ENCODE measurements at regions not wholly inside any gene's neighbourhood (a gene's known extent, or its start where the extent isn't known, plus 50 kb on each side); places are given as distances from the start of the nearest gene placed in this dataset.

DNA sequence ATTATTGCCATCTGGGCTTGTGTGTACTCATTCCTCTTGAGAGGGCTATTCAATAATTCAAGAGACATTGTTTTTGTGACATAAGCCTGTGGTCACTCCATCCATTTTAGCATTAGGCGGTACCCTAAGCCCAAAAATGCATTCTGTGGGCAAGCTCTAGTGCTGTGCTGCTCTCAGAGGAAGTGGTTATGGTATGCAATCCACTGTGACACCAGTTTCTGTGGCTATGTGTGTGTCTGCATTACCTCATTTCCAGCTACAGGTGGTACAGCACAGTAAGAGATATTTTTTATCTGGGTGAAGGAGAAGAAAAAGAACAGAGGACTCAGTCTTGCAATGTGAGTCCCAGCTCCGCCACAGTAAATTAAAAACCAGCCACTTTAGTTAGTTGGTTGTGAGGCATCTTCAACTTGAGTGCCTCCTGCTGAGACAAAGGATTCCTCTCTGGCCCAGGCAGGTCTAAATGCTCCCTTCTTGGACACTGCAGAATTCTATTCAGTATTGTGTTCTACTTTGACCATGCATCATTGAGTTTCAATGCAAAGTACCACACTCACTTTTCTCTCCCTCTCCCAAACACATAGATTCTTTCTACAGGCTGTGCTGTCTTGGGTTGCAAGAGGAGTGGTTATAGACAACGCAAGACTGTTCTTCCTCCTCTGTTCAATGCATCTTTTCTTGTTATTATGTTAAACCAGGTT is 777.8 kb upstream of the BRINP3 start (continued):
- TF ChIP-seq ARID4B (CRISPR knock-in tag; IDR thresholded peaks at IDR 0.05; ENCODE audit: borderline replicate concordance) (no peak), CDX4 (CRISPR knock-in tag; IDR thresholded peaks at IDR 0.05; ENCODE audit: borderline replicate concordance) (no peak), EMX1 (CRISPR knock-in tag; IDR thresholded peaks at IDR 0.05) (no peak), TEAD4 (CRISPR knock-in tag; IDR thresholded peaks at IDR 0.05) (no peak), ELF4 (CRISPR knock-in tag; IDR thresholded peaks at IDR 0.05; ENCODE audit: low read depth) (no peak), E2F4 (CRISPR knock-in tag; IDR thresholded peaks at IDR 0.05; ENCODE audit: borderline replicate concordance, low read depth) (no peak), GRHL2 (CRISPR knock-in tag; IDR thresholded peaks at IDR 0.05; ENCODE audit: insufficient replicate concordance, severe bottlenecking) (no peak), ZNF219 (CRISPR knock-in tag; IDR thresholded peaks at IDR 0.05; ENCODE audit: borderline replicate concordance) (no peak), NFE2L1 (CRISPR knock-in tag; IDR thresholded peaks at IDR 0.05) (no peak)
- TF ChIP-seq, protein P1, sequence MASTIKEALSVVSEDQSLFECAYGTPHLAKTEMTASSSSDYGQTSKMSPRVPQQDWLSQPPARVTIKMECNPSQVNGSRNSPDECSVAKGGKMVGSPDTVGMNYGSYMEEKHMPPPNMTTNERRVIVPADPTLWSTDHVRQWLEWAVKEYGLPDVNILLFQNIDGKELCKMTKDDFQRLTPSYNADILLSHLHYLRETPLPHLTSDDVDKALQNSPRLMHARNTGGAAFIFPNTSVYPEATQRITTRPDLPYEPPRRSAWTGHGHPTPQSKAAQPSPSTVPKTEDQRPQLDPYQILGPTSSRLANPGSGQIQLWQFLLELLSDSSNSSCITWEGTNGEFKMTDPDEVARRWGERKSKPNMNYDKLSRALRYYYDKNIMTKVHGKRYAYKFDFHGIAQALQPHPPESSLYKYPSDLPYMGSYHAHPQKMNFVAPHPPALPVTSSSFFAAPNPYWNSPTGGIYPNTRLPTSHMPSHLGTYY (CRISPR knock-in tag; IDR thresholded peaks at IDR 0.05), result no peak

DNA sequence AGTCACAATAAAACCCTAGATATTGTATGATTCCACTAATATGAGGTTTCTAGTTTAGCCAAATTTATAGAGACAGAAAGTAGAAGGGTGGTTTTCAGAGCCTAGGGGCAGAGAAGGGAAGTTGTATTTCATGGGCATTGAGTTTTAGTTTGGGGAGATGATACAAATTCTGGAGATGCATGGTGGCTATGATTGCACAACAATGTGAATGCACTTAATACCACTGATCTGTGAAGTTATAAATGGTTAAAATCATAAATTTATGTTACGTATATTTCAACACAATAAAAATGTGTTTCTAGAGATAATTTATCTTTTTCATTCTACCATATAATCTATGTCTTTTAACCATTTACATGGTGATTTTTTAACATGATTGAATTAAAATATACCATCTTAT is 779.3 kb upstream of the BRINP3 start:
- no peaks in the 10 kb centered on the region for H3K36me3 Mint-ChIP-seq
- no peak overlapping the region for H3K4me3 Mint-ChIP-seq
- H3K27ac Mint-ChIP-seq, result no peak overlapping the region
- POLR2A ChIA-PET, result no interaction called here
- DNase-seq (ENCODE audit: low spot score) (no peak), ATAC-seq (no peak)
- H3K4me1 Mint-ChIP-seq, result no peaks in the 10 kb centered on the region
- CTCF ChIA-PET, result no interaction called here
- TF ChIP-seq CDX4 (CRISPR knock-in tag; IDR thresholded peaks at IDR 0.05; ENCODE audit: borderline replicate concordance) (no peak), NR1H2 (CRISPR knock-in tag; IDR thresholded peaks at IDR 0.05) (no peak), ZNF219 (CRISPR knock-in tag; IDR thresholded peaks at IDR 0.05; ENCODE audit: borderline replicate concordance) (no peak), ELF4 (CRISPR knock-in tag; IDR thresholded peaks at IDR 0.05; ENCODE audit: low read depth) (no peak), NFE2L1 (CRISPR knock-in tag; IDR thresholded peaks at IDR 0.05) (no peak), ZNF416 (CRISPR knock-in tag; IDR thresholded peaks at IDR 0.05) (no peak), CBFB (CRISPR knock-in tag; IDR thresholded peaks at IDR 0.05; ENCODE audit: low read depth) (no peak), ZNF138 (CRISPR knock-in tag; conservative IDR thresholded peaks at IDR 0.05) (no peak), GRHL2 (CRISPR knock-in tag; IDR thresholded peaks at IDR 0.05; ENCODE audit: insufficient replicate concordance, severe bottlenecking) (no peak)
- no peaks in the 10 kb centered on the region for H3K9me3 Mint-ChIP-seq
- no peaks in the 10 kb centered on the region for H3K27me3 Mint-ChIP-seq (ENCODE audit: low read depth)

DNA sequence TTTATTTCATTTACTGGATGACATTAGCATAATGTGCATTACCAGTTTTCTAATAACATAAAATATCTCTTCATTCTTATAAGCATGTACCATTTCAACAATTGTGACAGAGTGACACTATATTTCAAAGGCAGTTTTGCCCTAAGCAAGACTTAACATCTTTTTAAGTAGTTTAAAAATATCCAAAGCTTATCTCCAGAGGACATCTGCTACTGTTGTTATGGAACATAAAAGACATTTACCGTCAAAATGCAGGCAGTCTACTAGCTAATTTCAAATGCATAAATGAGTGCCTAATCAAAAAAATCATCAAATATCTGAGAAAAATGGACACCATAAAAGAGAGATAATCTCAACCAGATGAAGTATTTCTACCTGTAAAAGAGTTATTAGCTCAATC is 782.4 kb upstream of the BRINP3 start:
- Mint-ChIP-seq H3K9me3 (no peaks in the 10 kb centered on the region), H3K36me3 (no peaks in the 10 kb centered on the region), H3K27me3 (ENCODE audit: low read depth) (no peaks in the 10 kb centered on the region), H3K4me3 (no peak overlapping the region), H3K4me1 (no peaks in the 10 kb centered on the region), H3K27ac (no peak overlapping the region)
- ChIA-PET POLR2A (no interaction called here), CTCF (no interaction called here)
- ATAC-seq, result no peak
- DNase-seq (ENCODE audit: low spot score), result no peak
- TF ChIP-seq CREB1 (CRISPR knock-in tag; IDR thresholded peaks at IDR 0.05) (no peak), CTCF (IDR thresholded peaks at IDR 0.05) (no peak), AR (CRISPR knock-in tag; IDR thresholded peaks at IDR 0.05) (no peak), NR2C2 (CRISPR knock-in tag; IDR thresholded peaks at IDR 0.05) (no peak)
